Heart right ventricle (tissue), 16 donors: ENCODE measurements at regions not wholly inside any gene's neighbourhood (a gene's known extent, or its start where the extent isn't known, plus 50 kb on each side); places are given as distances from the start of the nearest gene placed in this dataset.

Experiments
- ATAC-seq, 8 donors: fragments of 200-7000 bp; cut with Tn5 transposase; one replicate each; pipeline ENCODE4 v1.9.1; 2020; ENCODE audit warnings: mild to moderate bottlenecking in 8 of 8, moderate library complexity in 8 of 8, moderate number of reproducible peaks in 1 of 8
- DNase-seq, 2 donors: peaks; one replicate each; pipeline ENCODE4 v3.0.0-alpha.2; 2020
- H3K27ac ChIP-seq, 10 donors: fragments of 200-600 bp; sonication (generic) in 2 of 10; one replicate each; pipeline versions ENCODE4 v1.5.0 to v1.8.0; 2020 to 2022; ENCODE audit warnings: mild to moderate bottlenecking in 3 of 10
- H3K27me3 ChIP-seq, 7 donors: fragments of 200-600 bp; one replicate each; pipeline ENCODE4 v1.8.0; 2021 to 2022; ENCODE audit warnings: mild to moderate bottlenecking in 2 of 7
- H3K36me3 ChIP-seq, 9 donors: fragments of 200-600 bp; sonication (generic) in 1 of 9; one replicate each; pipeline versions ENCODE4 v1.5.0 to v1.8.0; 2020 to 2022; ENCODE audit warnings: mild to moderate bottlenecking in 2 of 9
- H3K4me1 ChIP-seq, 9 donors: fragments of 200-600 bp; sonication (generic) in 1 of 9; one replicate each; pipeline versions ENCODE4 v1.5.0 to v1.8.0; 2020 to 2022; ENCODE audit warnings: mild to moderate bottlenecking in 4 of 9
- H3K4me3 ChIP-seq, 10 donors: fragments of 200-600 bp; sonication (generic) in 2 of 10; one replicate each; pipeline versions ENCODE4 v1.5.0 to v1.8.0; 2020 to 2022; ENCODE audit warnings: mild to moderate bottlenecking in 7 of 10, moderate library complexity in 2 of 10
- H3K9me3 ChIP-seq, 11 donors: fragments of 200-600 bp in 10 of 11; sonication (generic) in 2 of 11; one replicate each; pipeline versions ENCODE4 v1.5.0 to v1.8.0; 2013 to 2022; ENCODE audit warnings: mild to moderate bottlenecking in 2 of 11, control low read depth in 1 of 11, moderate library complexity in 1 of 11
- CTCF ChIP-seq, 9 donors: fragments of 200-600 bp; sonication (generic) in 2 of 9; IDR thresholded peaks; one replicate each; pipeline versions ENCODE4 v1.5.0 to v1.8.0; 2021 to 2022; ENCODE audit warnings: antibody characterized with exemption in 9 of 9, mild to moderate bottlenecking in 5 of 9, moderate library complexity in 1 of 9
- WGBS, 2 donors: extraction: QIAGEN DNeasy Blood & Tissue Kit; methylation state at CpG; one replicate each; pipeline ENCODE4 v1.1.7; 2013; ENCODE audit warnings: inconsistent platforms in 1 of 2; 5-methylcytosine and 5-hydroxymethylcytosine counted together
- intact Hi-C, 10 donors: fragments of 100-400 bp; cut with DNase I; formaldehyde crosslinking; loops; one replicate each; pipeline versions ENCODE4 v1.11.1 to v1.14.2; 2022
- donor health status: Arrhythmogenic right ventricular cardiomyopathy.
- donor health status: ischemic (EF 13 %, LVEDD 7.1; RV severe dilation, severe dysfunction).
- donor health status: healthy with polysubstance abuse.
- donor health status: DM: no; HTN: yes; CAD: no.
- donor health status: DM: no; HTN: no; CAD: no.
- donor health status: ischemic (EF 25% LVEDD 6.9; RV normal size, moderate dysfunction).
- donor health status: ischemic (EF 25% LVEDD 5.7; RV mildly dilated, moderate dysfunction).
- donor health status: healthy.
- donor health status: DM: yes; HTN: yes; CAD: no.
- donor health status: Ischemic cardiomyopathy.
- donor health status: ischemic (EF 35%, LVEDD 5.7; RV mildly dilated, moderate dysfunction).
- donor health status: nonischemic (EF 11% LVEDD 7.7; RV severe dilation, severe dysfunction).
- donor health status: DM: yes; HTN: yes; CAD: no.
- donor health status: PGD.
- donor health status: ischemic (EF 29% LVEDD 5.4; RV normal size, mild dysfunction).
- donor health status: nonischemic (EF 23%, LVEDD 6.1; RV moderate dilation, normal function).

GRCh38 chr18:40099641-40100040 is 1855.4 kb upstream of the PIK3C3 start:
- intact Hi-C loops, result no loop called here
- TF ChIP-seq CTCF (IDR thresholded peaks at IDR 0.05), result no peak
- ATAC-seq, result no peak
- Histone ChIP-seq H3K9me3 (no peaks in the 10 kb centered on the region), H3K36me3 (no peaks in the 10 kb centered on the region), H3K4me3 (no peak overlapping the region), H3K4me1 (no peaks in the 10 kb centered on the region), H3K27ac (no peak overlapping the region), H3K27me3 (no peaks in the 10 kb centered on the region)
- DNase-seq, result no peak
- WGBS, 2 donors, result 96 to 97% methylated on average over 2 of the region's 2 CpGs

GRCh38 chr18:40096675-40097074 is 1858.4 kb upstream of the PIK3C3 start:
- DNase-seq (no peak), ATAC-seq (no peak)
- intact Hi-C loops, result no loop called here
- no peak overlapping the region for H3K27ac ChIP-seq
- no peaks in the 10 kb centered on the region for H3K36me3 ChIP-seq
- no peaks in the 10 kb centered on the region for H3K9me3 ChIP-seq
- H3K4me1 ChIP-seq, result no peaks in the 10 kb centered on the region
- TF ChIP-seq CTCF (IDR thresholded peaks at IDR 0.05), result no peak
- H3K27me3 ChIP-seq, result no peaks in the 10 kb centered on the region
- no peak overlapping the region for H3K4me3 ChIP-seq
- WGBS, 2 donors, result 70 to 73% methylated on average over 3 of the region's 3 CpGs

GRCh38 chr18:40094441-40094840 is 1860.6 kb upstream of the PIK3C3 start:
- TF ChIP-seq CTCF (IDR thresholded peaks at IDR 0.05), result no peak
- intact Hi-C loops, result no loop called here
- ATAC-seq (no peak), DNase-seq (no peak)
- Histone ChIP-seq H3K4me3 (no peak overlapping the region), H3K27ac (no peak overlapping the region), H3K4me1 (no peaks in the 10 kb centered on the region), H3K27me3 (no peaks in the 10 kb centered on the region), H3K9me3 (no peaks in the 10 kb centered on the region), H3K36me3 (no peaks in the 10 kb centered on the region)
- WGBS, 2 donors, result 61 to 65% methylated on average over 2 of the region's 2 CpGs

- peak overlapping the region in 7 of 10 donors; percentile 3 to 42 (median 35) for H3K4me3 ChIP-seq
- no peak overlapping the region for H3K27ac ChIP-seq
- no peak for TF ChIP-seq CTCF (IDR thresholded peaks at IDR 0.05)
- ATAC-seq (no peak), DNase-seq (no peak)
- 39 to 47% methylated on average over 3 of the region's 3 CpGs for WGBS, 2 donors
- H3K9me3 ChIP-seq, result no peaks in the 10 kb centered on the region
- no peaks in the 10 kb centered on the region for H3K27me3 ChIP-seq
- H3K36me3 ChIP-seq, result no peaks in the 10 kb centered on the region
- intact Hi-C loops, result no loop called here
- no peaks in the 10 kb centered on the region for H3K4me1 ChIP-seq
Observed at GRCh38 chr18:40088130-40088529, 1866.9 kb upstream of the PIK3C3 start.

- no peak for DNase-seq
- 82 to 86% methylated on average over 2 of the region's 2 CpGs for WGBS, 2 donors
- no peaks in the 10 kb centered on the region for H3K27me3 ChIP-seq
- H3K27ac ChIP-seq, result no peak overlapping the region
- H3K36me3 ChIP-seq, result no peaks in the 10 kb centered on the region
- no peaks in the 10 kb centered on the region for H3K4me1 ChIP-seq
- no peaks in the 10 kb centered on the region for H3K9me3 ChIP-seq
- ATAC-seq, result no peak
- TF ChIP-seq CTCF (IDR thresholded peaks at IDR 0.05), result no peak
- intact Hi-C loops, result loop anchor here in 1 of 10 donors (10.0 kb wide), 1 partner anchor 45 kb away; no protein-coding TSS in a partner anchor
- H3K4me3 ChIP-seq, result no peak overlapping the region
Observed at GRCh38 chr18:40079786-40080185, 1875.2 kb upstream of the PIK3C3 start.
